ENCODE measurements at regions not wholly inside any gene's neighbourhood (a gene's known extent, or its start where the extent isn't known, plus 50 kb on each side); places are given as distances from the start of the nearest gene placed in this dataset.

DNA sequence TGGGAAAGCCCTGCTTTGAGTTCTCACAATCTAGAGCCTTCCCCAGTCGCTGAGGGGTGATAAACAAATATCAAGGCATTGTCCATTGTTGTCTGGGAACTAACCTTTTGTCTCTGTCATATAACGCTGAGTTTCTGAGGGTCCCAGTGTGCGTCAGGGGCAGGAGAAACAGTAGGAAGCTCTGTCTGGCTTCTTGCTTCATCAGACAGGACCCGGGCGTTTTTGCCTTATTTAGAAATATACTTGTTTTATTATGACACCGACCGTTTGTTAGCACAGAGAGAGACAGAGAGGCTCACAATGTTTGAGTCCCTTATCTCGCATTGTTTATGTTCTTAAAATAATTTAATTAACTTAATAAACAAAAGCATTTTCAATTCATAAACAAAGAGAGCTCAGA lies 204.9 kb upstream of the GAS1 start:
- no peak for DNase-seq (ENCODE audit: low spot score)

DNA sequence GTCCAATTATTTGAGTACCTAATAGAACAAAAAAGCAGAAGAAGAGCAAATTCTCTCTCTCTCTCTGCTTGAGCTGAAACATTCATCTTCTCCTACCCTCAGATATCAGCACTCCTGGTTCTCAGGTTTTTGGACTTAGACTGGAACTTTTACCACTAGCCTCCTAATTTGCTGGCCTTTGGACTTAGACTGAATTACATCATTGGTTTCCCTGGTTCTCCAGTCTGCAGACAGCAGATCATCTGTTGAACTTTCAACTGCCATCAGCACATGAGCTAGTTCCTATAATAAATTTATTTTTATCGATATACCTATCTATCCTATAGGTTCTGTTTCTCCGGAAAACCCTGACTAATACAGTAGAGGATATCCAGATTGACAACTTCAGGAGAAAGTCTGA lies 208.9 kb upstream of the GAS1 start:
- DNase-seq (ENCODE audit: low spot score): no peak

DNA sequence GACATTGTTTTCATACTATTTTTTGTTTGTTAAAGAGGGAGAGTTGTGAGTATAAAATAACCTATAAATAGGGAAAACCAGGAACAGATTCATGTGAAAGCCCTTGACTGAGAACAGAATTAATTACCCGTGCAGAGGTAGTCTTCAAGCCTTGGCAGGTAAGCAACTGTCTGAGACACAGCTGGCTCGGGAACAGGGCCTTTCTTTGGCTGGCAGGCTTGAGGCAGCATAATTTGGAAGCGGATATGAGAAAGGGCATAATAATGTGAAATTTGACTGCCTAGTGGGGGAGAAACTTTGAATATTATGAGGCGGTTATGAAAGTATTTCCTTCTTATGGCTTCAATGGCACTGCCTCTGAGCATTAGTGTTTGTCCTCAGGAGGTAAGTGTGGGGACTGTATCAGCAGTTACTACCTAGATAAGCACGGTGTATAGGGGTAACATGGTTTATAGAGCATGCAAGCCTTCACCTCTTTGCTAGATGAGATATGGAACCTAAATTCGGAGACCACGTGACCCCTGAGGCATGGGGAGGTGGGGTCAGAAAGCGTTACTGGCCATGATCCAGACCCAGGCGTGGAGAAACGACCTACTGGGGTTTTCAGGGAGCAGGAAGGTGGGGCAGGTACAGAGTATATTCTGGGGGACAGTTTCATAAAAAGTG lies 210.2 kb upstream of the GAS1 start:
- DNase-seq (ENCODE audit: low spot score): no peak

DNA sequence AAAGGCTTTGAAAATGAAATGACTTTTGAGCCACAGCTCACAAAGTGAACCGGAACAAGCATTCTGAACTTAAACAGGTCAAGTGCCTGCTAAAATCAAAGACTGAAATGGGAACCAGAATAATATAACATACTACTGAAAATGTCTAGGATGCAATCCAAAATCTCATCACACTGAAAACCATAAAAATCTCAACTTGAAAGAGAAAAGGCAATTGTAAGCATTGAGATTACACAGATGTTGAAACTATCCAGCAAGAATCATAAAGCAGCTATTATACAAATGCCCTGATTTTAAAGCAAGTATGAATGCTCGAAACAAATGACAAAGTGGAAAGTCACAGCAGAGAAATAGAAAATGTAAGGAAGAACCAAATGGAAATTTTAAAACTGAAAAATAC lies 211.5 kb upstream of the GAS1 start:
- DNase-seq (ENCODE audit: low spot score): no peak

DNA sequence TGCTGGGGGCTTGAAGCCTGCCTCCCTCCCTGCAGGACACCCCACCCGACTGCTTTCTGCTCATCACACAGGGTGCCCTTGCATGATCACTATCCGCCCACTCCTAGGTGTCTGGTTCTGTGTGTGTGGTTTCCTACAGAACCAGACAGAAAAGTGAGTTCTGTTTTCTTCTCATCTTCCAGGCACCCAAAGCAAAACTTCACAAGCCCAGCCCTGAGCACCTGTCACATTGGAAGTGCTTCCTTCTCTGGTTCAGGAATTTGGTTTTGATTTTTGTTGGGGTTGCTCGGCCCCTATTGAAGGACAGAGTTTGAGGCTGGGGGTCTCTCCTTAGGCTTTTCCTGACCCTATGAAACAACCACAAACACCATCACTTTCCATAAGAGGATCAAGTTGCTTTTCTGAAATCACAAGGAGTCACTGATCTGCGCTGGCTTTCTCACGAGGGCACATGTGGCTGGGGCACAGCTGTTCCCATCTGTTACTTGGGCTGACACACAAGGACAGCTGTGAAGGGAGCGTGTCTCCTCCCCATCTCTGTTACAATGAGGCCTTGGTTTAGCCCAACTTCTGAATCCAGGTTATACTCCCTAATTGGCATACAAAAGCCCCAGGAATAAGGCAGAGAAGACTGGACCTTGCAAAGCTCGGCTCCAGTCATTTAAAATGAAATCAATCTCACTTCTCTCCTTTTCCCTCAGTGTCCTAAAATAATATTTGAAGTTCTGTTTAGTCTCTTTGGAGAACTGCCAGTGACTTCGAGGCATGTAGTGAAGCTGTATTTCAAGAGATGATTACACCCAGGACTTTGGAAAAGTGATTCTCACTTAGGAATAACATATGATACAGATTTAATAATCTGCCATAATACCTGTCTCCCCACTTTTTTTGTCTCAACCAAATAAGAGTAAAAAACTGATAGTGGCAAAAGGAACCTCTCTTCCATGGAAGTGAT lies 213.1 kb upstream of the GAS1 start:
- no peak for DNase-seq (ENCODE audit: low spot score)

DNA sequence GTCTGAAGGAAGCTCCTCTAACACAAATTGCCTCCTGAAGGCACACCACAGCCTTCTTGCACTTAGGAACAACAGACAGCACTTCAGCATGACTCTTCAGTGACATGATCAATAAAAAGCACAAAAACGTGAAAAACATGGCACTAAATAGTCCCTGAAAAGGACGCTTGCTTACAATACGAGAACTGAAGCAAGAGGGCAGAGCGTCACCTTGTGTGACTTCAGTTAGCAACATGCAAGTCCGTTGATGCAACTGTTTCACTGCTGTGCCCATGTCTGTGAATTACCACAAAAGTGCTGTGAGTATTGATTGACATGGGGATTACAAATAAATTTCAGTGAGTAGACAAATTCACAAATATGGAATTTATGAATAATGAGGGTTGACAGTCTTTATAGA lies 219.9 kb upstream of the GAS1 start:
- no peak for DNase-seq (ENCODE audit: low spot score)

DNA sequence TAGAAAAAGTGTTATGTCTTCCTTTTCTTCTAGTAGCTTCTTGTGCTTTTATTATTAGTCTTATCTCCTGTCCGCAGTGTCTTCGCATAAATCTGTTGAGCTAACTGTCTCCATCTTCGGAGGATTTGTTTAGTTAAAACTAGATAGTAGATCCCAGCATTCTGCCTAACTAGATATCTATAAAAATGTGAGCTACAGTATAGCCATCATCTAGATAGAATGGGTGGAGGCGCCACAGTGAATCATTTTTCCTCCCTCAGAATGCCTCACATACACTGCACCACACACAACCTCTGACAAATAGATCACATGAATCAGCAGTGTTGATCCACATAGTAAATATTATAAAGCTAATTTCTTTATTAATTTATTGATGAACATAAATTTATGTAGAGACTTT lies 220.3 kb upstream of the GAS1 start:
- DNase-seq (ENCODE audit: low spot score): no peak

DNA sequence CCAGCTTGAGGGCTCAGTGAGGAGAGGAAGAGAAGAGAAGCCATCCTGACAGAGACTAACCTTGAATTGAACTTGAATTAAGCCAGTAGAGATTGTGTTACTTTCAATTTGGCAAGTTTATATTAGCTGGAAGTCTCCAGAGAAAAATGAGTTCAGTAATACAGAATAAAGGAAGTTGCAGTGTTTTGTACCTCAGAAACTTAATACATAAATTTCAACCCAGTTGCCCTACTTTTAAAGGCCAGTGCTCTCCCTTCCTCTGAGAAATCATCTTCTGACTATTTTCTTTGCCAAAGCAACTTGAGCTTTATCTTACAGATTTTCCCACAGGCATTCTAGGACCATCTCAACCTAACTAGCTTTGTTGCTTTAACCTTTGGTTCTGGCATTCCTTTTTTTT lies 231.0 kb upstream of the GAS1 start:
- no peak for DNase-seq (ENCODE audit: low spot score)

DNA sequence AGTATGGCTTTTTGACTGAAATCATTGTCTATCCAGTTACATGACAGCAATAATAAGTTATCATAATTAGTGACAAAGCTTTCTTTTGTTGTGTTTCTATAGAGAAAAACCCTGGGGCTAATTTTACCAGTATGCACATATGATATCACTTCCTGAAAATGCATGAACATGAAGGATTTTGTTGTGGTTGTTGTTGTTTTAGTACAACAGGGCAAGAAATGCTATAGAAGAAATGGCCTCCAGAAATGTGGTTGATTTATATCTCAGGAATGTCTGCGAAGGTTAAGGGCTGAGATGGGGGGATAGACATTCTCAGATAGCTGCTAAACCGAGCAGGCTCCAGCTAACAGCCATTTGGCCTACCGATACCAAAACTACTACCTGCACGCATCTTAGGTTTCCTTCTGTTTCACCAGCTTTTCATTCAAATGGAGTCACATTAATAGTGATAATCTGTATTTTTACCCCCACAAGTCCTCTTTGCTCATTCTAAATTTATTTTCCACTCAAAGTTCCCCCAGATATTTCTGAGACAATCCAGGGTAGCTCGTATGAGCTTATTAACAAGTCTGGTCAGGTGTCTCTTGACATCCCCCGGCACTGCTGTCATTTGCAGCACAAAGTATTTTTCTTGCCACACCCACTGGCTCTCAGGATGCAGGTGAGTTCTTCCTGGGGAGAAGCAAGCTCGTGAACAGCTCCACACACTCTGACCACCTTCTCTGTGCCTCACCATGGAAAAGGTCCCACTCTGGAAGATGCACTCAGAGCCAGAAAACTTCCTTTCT lies 232.4 kb upstream of the GAS1 start:
- no peak for DNase-seq (ENCODE audit: low spot score)

DNA sequence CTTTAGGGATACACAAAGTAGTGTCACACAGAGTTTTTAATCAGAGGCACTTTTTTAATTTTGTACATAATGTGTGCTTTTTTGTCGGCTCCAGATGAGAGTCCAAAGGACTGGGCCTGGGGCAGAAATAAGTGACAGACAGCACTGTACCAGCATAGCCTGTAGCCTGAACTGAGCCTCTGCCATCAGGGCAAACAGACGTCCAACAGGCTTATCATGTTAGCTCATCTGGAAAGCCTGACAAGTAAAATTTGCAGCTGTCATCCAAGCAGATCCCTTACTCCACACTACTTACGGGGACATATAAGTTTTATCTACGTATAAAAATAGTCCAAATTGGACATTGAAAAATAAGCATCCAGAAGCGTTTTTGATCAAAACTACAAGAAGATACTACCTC lies 233.1 kb upstream of the GAS1 start:
- no peak for DNase-seq (ENCODE audit: low spot score)

DNA sequence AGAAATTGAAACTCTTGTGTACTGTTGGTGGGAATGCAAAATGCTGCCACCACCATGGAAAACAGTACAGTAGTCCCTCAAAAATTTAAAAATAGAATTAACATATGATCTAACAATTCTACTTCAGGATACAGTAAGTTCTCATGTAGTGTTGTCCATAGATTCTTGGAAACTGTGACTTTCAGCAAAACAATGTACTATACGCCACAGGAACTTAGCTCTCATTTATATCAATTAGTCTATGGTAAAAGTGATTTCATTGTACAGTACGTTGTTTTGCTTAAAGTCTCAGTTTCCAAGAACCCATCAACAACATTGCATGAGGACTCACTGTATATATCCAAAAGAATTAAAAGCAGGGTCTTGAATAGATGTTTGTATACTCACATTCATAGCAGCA lies 233.5 kb upstream of the GAS1 start:
- DNase-seq (ENCODE audit: low spot score): no peak

DNA sequence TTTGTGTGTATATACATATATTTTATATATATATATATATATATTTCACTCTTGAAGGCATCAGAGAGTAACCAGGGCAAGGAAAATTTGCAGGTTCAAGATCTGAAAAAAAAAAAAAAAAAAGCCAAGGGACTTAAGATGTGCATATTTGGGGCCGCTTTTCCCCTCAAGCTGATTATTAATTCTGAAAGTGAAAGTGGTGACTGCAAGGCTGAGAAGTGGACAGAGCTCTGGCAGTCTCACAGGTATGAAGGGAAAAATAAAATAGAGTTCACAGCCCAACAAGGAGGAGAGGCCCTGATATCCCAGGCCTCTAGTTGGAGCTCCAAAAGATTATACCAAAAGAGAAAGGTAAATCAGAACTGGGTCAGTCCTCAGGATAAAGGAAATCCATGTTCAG lies 234.4 kb upstream of the GAS1 start:
- DNase-seq (ENCODE audit: low spot score): no peak

DNA sequence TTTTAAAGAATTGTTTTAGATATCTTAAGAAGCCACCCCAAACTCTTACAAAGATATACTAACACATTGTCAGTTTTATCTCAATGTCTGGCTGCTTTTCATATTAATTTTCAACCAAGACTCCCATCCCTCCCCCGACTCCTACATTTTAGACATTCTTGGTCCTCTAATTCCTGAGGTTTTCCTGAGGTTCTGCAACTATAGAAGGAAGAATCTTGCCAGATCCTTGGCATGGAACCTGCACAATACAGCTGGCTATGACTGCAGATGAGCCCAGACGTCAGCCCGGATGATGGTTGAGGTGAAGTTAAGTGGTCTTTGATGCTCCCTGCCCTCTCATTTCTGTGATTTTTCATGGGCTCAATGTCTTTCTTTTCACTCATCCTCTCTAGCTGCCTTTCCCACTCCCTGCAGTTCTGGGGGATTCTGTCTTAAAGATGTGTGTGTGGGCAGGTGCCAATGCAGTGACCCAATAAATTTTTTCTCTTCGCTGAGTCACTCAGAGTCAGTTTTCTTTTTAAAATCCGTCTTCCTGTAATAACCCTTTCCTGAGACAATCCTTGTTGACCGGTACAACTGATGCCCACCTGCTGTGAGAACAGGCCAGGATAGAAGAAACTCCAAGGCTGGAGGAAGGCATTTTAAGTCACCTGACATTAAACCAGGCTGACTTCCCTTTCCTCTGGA lies 237.8 kb upstream of the GAS1 start:
- peak; percentile 42 for DNase-seq (ENCODE audit: low spot score)

DNA sequence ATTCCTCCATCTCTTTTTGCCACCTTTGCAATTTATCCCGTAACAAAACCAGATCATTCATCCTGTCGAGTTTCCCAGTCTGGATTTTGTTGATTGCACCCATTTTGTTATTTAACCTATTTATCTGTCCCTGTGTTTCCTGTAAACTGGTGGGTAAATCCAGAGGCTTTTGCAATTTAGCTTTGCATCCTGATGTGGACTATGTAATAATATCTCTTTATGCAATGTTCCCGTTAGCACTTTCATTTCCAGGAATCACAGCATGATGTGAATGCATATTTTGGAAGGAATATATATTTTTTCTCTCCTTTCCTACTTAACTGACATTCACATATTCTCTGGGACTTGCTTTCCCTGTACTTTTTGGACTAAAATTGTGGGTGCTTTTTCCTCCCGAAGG lies 240.3 kb upstream of the GAS1 start:
- no peak for DNase-seq (ENCODE audit: low spot score)

DNA sequence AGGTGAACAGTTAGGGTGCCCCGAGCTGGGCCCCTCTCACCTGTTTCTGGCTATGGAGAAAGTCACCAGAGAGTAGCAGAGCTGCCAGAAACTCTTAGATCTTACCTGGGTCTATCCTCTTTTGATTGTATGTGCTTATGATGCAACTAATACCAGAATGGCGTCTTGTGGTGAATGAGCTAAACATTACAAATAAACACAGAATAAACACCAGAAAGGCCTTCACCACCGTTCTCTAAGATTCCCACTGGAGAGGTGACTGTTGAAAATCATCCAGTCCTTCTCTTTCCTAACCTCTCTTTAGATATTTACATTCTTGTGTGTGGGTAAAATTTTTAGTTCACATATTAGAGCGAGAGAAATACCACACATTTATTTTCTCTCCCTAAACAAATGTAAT lies 241.7 kb upstream of the GAS1 start:
- peak; percentile 89 for DNase-seq (ENCODE audit: low spot score)

DNA sequence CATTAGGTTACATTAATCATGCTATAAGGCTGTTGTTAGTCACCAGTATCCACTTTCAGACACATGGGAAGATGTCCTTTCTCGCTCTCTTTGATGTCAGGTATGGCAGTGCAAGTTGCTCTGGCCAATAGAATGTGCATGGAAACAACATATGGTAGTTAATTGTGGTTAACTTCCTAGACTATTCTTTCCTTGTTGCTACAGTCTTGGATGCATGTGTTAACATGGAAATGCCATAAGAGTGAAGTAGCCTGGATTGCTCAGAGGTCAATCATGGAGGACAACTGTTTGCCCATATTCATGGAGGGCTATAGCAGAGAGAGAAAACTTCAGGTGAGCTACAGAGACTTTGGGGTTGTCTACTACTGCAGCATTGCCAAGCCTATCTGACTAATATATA lies 245.8 kb upstream of the GAS1 start:
- no peak for DNase-seq (ENCODE audit: low spot score)

DNA sequence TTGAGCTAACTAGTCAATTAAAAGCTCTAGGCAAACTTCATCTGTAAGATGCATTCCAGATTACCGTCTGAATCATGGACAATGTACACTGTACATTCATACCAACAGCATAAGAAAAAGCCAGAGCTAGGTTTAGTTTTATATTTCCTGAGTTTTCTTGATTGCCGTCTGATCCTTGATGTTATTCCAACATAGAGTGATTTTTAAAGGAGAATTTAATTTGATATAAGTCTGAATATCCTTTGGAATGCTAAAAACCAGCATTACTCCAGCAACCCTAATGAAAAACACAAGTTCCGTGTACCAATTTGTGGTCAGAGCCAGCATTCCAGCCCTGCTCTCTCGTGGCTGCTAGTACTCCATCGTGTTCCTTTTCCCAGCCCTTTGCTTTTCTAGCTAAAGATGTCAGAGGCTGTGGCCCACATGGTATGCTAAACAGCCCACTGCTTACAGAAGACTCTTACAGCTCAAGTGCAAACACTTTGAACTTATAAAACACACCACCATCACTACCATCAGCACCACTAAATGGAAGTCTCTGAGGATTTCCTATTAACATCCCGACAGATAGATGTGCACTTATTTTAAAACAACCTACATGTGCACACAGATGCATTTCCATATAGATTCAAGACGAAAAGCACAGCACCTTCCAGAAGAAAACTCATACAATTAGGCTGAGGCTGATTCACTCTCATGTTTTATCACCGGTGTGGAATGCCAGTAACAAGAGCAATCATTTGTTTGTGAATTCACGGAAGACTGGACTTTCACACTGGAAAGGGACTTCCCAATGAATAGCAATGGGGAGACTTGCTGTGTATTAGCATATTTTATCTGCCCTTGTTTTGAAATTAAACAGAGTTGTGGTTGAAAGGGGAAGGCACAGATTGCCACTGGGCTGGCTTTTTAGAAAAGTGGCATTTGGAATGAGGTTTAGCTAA lies 246.9 kb upstream of the GAS1 start:
- DNase-seq (ENCODE audit: low spot score): peak; percentile 88

DNA sequence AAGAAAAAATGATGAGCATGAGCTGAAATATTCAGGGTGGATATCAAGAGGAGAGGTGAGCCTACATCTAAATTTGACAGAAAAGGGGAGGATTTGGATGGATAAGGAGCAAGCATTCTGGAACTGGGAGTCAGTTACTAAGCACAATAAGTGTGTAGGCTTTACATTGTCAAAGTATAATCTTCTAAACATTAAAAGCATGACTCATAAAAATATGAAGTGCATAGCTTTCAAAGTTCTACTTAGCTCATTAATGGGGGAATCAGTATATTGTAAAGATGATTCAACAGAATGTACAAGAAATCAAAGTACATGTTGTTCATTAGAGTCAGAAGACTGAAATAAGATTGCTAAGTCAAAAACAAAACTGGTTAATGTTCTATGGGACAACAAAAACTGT lies 248.0 kb upstream of the GAS1 start:
- DNase-seq (ENCODE audit: low spot score): no peak

DNA sequence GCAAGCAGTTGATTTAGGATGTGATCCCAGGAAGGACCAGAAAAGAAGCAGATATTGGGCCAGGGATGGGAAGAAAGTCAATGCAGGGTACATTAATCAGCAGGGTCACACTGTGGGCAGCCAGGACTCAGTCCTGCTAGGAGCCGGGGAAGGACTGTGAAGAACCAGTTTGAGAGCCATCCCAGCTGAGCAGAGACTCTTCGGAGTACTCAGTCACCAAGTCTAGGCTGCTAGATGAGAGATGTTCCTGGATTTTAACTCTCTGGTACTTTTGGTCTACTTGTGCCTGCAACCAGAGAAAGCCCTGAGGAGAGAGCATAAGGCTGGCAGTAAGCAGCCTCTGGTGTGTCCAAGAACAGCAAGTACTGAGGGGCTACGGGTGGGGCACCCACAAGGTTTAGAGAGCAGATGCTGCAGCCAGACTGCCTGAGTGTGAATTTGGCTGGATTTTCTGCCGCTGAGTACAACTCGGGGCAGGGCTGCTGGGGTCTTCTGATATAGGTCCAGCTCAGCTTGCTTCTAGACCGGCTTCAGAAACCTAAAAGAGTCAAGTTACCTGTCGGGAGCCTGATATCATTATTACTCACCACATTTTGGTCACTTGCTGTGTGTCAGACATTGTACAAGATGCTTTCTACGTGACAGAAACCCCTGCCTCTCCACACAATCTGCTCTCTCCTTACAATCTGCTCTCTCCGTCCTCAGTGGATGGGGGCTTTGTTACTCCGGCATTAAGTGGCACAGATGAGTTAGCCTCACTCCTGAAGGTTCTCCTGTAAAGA lies 250.2 kb upstream of the GAS1 start:
- DNase-seq (ENCODE audit: low spot score): no peak

DNA sequence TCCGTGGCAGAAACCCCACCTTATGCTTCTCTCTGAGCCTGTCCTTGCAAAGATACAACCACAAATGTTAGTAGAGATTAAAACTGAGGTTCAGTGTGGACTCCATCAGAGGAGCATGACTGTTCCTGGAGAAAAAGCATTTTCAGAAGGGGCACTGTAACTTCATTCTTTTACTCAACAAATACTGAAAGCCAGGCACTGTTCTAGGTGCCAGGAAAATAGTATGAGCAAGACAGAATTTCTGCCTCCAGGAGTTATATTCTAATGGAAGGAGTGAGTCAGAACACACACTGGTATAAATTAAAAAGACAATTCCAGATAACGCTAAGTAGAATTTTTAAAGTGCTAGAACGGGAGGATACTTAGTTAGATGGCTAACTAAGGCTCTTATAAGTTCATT lies 251.4 kb upstream of the GAS1 start:
- DNase-seq (ENCODE audit: low spot score): no peak

All from H4 (cell line).